ENCODE measurements at regions not wholly inside any gene's neighbourhood (a gene's known extent, or its start where the extent isn't known, plus 50 kb on each side); places are given as distances from the start of the nearest gene placed in this dataset.

- Mint-ChIP-seq H3K9me3 (ENCODE audit: unreplicated experiment) (no peaks in the 10 kb centered on the region), H3K36me3 (ENCODE audit: unreplicated experiment) (no peaks in the 10 kb centered on the region), H3K4me3 (ENCODE audit: unreplicated experiment) (no peak overlapping the region), H3K4me1 (ENCODE audit: unreplicated experiment) (peaks cover 15% of the 10 kb centered on the region), H3K27me3 (ENCODE audit: unreplicated experiment) (no peaks in the 10 kb centered on the region), H3K27ac (ENCODE audit: unreplicated experiment) (peak overlapping the region; percentile 67)
- TF ChIP-seq CTCF (IDR thresholded peaks at IDR 0.05): no peak
- DNase-seq (ENCODE audit: extremely low spot score, unreplicated experiment): no peak
These were observed 172.7 kb upstream of the PRICKLE2 start for GRCh38 chr3:64398006-64398405.

GRCh38 chr3:64397573-64397972 lies 172.3 kb upstream of the PRICKLE2 start:
- Mint-ChIP-seq H3K27me3 (ENCODE audit: unreplicated experiment) (no peaks in the 10 kb centered on the region), H3K36me3 (ENCODE audit: unreplicated experiment) (no peaks in the 10 kb centered on the region), H3K27ac (ENCODE audit: unreplicated experiment) (peak overlapping the region; percentile 67), H3K4me3 (ENCODE audit: unreplicated experiment) (no peak overlapping the region), H3K9me3 (ENCODE audit: unreplicated experiment) (no peaks in the 10 kb centered on the region), H3K4me1 (ENCODE audit: unreplicated experiment) (peaks cover 15% of the 10 kb centered on the region)
- TF ChIP-seq CTCF (IDR thresholded peaks at IDR 0.05): no peak
- no peak for DNase-seq (ENCODE audit: extremely low spot score, unreplicated experiment)

- H3K27me3 Mint-ChIP-seq (ENCODE audit: unreplicated experiment): no peaks in the 10 kb centered on the region
- no peaks in the 10 kb centered on the region for H3K9me3 Mint-ChIP-seq (ENCODE audit: unreplicated experiment)
- no peak overlapping the region for H3K27ac Mint-ChIP-seq (ENCODE audit: unreplicated experiment)
- H3K4me3 Mint-ChIP-seq (ENCODE audit: unreplicated experiment): no peak overlapping the region
- DNase-seq (ENCODE audit: extremely low spot score, unreplicated experiment): no peak
- no peak for TF ChIP-seq CTCF (IDR thresholded peaks at IDR 0.05)
- H3K36me3 Mint-ChIP-seq (ENCODE audit: unreplicated experiment): no peaks in the 10 kb centered on the region
- H3K4me1 Mint-ChIP-seq (ENCODE audit: unreplicated experiment): peaks cover 15% of the 10 kb centered on the region
These were observed 170.2 kb upstream of the PRICKLE2 start for GRCh38 chr3:64395490-64395889.

- Mint-ChIP-seq H3K27me3 (ENCODE audit: unreplicated experiment) (no peaks in the 10 kb centered on the region), H3K36me3 (ENCODE audit: unreplicated experiment) (no peaks in the 10 kb centered on the region), H3K4me1 (ENCODE audit: unreplicated experiment) (peaks cover 23% of the 10 kb centered on the region), H3K4me3 (ENCODE audit: unreplicated experiment) (no peak overlapping the region), H3K9me3 (ENCODE audit: unreplicated experiment) (no peaks in the 10 kb centered on the region), H3K27ac (ENCODE audit: unreplicated experiment) (no peak overlapping the region)
- no peak for TF ChIP-seq CTCF (IDR thresholded peaks at IDR 0.05)
- no peak for DNase-seq (ENCODE audit: extremely low spot score, unreplicated experiment)
These were observed 167.9 kb upstream of the PRICKLE2 start for GRCh38 chr3:64393193-64393592.

- H3K4me1 Mint-ChIP-seq (ENCODE audit: unreplicated experiment): peaks cover 16% of the 10 kb centered on the region
- no peak for DNase-seq (ENCODE audit: extremely low spot score, unreplicated experiment)
- no peak overlapping the region for H3K4me3 Mint-ChIP-seq (ENCODE audit: unreplicated experiment)
- no peaks in the 10 kb centered on the region for H3K36me3 Mint-ChIP-seq (ENCODE audit: unreplicated experiment)
- H3K9me3 Mint-ChIP-seq (ENCODE audit: unreplicated experiment): no peaks in the 10 kb centered on the region
- no peak for TF ChIP-seq CTCF (IDR thresholded peaks at IDR 0.05)
- no peak overlapping the region for H3K27ac Mint-ChIP-seq (ENCODE audit: unreplicated experiment)
- H3K27me3 Mint-ChIP-seq (ENCODE audit: unreplicated experiment): no peaks in the 10 kb centered on the region
These were observed 166.7 kb upstream of the PRICKLE2 start for GRCh38 chr3:64392001-64392400.
